Mucosa of rectum (tissue), 2 donors: ENCODE measurements at regions not wholly inside any gene's neighbourhood (a gene's known extent, or its start where the extent isn't known, plus 50 kb on each side); places are given as distances from the start of the nearest gene placed in this dataset.

Source experiments
- H3K27ac ChIP-seq, 2 donors: one replicate each; pipeline ENCODE4 v1.7.0; 2013; ENCODE audit warnings: inconsistent platforms in 2 of 2, low read depth in 2 of 2, low read length in 2 of 2
- H3K27me3 ChIP-seq, 2 donors: one replicate each; pipeline ENCODE4 v1.7.0; 2013; ENCODE audit warnings: low read length in 2 of 2; ENCODE audit not compliant: control insufficient read depth in 2 of 2, insufficient read depth in 2 of 2
- H3K36me3 ChIP-seq, 2 donors: one replicate each; pipeline ENCODE4 v1.7.0; 2013; ENCODE audit warnings: low read length in 2 of 2; ENCODE audit not compliant: control insufficient read depth in 2 of 2, insufficient read depth in 2 of 2
- H3K4me1 ChIP-seq, 2 donors: one replicate each; pipeline ENCODE4 v1.7.0; 2013; ENCODE audit warnings: low read length in 2 of 2, mild to moderate bottlenecking in 1 of 2; ENCODE audit not compliant: control insufficient read depth in 2 of 2, insufficient read depth in 2 of 2
- H3K4me3 ChIP-seq, 2 donors: one replicate each; pipeline ENCODE4 v1.7.0; 2013; ENCODE audit warnings: low read length in 2 of 2
- H3K9ac ChIP-seq, 2 donors: one replicate each; pipeline ENCODE4 v1.7.0; 2013; ENCODE audit warnings: low read length in 2 of 2, low read depth in 1 of 2, mild to moderate bottlenecking in 1 of 2
- H3K9me3 ChIP-seq, 2 donors: one replicate each; pipeline ENCODE4 v1.7.0; 2013; ENCODE audit warnings: low read length in 2 of 2; ENCODE audit not compliant: control insufficient read depth in 2 of 2
- donor health status: healthy.
- donor health status: Normal muscosa, but diverticular disease.

DNA sequence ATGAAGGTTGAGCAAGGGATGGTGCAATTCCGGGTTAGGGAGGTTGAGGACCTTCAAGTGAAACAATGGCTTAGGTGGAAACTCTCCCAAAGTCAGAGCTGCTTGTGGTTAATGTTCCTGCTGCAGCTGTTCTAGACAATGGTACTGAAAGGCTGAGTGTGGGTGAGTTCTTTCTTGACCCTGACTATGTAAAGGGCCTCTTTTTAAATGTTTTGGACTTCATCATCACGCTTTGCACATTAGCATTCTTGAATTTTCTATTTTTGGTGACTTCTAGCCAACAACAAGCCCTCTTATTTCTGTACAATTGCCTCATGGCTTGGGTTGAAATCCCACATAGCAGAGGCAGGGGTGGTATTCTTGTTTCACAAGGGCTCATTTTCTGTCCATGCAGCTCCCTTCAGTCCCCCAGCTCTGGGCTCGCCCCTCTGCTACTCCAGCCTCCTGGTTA lies 136.3 kb upstream of the ANKRD55 start:
- Histone ChIP-seq H3K4me1 (no peaks in the 10 kb centered on the region), H3K9ac (no peak overlapping the region), H3K36me3 (no peaks in the 10 kb centered on the region), H3K27me3 (no peaks in the 10 kb centered on the region), H3K27ac (no peak overlapping the region), H3K4me3 (no peak overlapping the region), H3K9me3 (no peaks in the 10 kb centered on the region)

DNA sequence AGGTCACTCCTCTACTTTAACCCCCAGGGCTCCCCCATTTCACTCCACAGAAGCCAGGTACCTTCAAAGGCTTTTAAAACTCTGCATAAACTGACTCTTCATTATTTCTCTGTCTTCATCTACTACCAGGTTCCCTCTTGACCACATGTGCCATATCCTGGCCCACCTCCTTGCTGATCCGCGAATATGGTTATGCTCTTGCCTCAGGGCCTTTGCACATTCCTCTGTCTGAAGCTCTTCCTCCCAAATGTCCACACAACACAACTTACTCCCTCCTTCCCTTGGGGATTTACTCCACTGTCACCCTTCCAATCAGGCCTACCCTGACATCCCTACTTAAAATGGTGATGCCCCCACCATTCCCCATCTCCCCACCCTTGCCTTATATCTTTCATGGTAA lies 134.6 kb upstream of the ANKRD55 start:
- Histone ChIP-seq H3K4me1 (no peaks in the 10 kb centered on the region), H3K9ac (no peak overlapping the region), H3K9me3 (no peaks in the 10 kb centered on the region), H3K36me3 (no peaks in the 10 kb centered on the region), H3K4me3 (no peak overlapping the region), H3K27me3 (no peaks in the 10 kb centered on the region), H3K27ac (no peak overlapping the region)

- Histone ChIP-seq H3K4me1 (no peaks in the 10 kb centered on the region), H3K27me3 (no peaks in the 10 kb centered on the region), H3K9me3 (no peaks in the 10 kb centered on the region), H3K36me3 (no peaks in the 10 kb centered on the region), H3K4me3 (no peak overlapping the region), H3K9ac (no peak overlapping the region), H3K27ac (no peak overlapping the region)
These were observed 133.9 kb upstream of the ANKRD55 start for GRCh38 chr5:56366986-56367385.

- H3K27ac ChIP-seq, result no peak overlapping the region
- H3K4me1 ChIP-seq, result peaks cover 0 to 2% of the 10 kb centered on the region in 2 donors
- H3K9me3 ChIP-seq, result no peaks in the 10 kb centered on the region
- no peak overlapping the region for H3K9ac ChIP-seq
- H3K36me3 ChIP-seq, result no peaks in the 10 kb centered on the region
- H3K27me3 ChIP-seq, result no peaks in the 10 kb centered on the region
- H3K4me3 ChIP-seq, result no peak overlapping the region
These were observed 128.3 kb upstream of the ANKRD55 start for GRCh38 chr5:56361398-56361797.

- Histone ChIP-seq H3K9ac (no peak overlapping the region), H3K27ac (no peak overlapping the region), H3K36me3 (no peaks in the 10 kb centered on the region), H3K9me3 (no peaks in the 10 kb centered on the region), H3K27me3 (no peaks in the 10 kb centered on the region), H3K4me3 (no peak overlapping the region), H3K4me1 (peaks cover 0 to 2% of the 10 kb centered on the region in 2 donors)
These were observed 127.7 kb upstream of the ANKRD55 start for GRCh38 chr5:56360816-56361215.

- H3K9me3 ChIP-seq, result no peaks in the 10 kb centered on the region
- H3K27ac ChIP-seq, result no peak overlapping the region
- H3K36me3 ChIP-seq, result no peaks in the 10 kb centered on the region
- peaks cover 0 to 2% of the 10 kb centered on the region in 2 donors for H3K4me1 ChIP-seq
- H3K27me3 ChIP-seq, result no peaks in the 10 kb centered on the region
- no peak overlapping the region for H3K4me3 ChIP-seq
- H3K9ac ChIP-seq, result no peak overlapping the region
These were observed 126.9 kb upstream of the ANKRD55 start for GRCh38 chr5:56359809-56360685.

DNA sequence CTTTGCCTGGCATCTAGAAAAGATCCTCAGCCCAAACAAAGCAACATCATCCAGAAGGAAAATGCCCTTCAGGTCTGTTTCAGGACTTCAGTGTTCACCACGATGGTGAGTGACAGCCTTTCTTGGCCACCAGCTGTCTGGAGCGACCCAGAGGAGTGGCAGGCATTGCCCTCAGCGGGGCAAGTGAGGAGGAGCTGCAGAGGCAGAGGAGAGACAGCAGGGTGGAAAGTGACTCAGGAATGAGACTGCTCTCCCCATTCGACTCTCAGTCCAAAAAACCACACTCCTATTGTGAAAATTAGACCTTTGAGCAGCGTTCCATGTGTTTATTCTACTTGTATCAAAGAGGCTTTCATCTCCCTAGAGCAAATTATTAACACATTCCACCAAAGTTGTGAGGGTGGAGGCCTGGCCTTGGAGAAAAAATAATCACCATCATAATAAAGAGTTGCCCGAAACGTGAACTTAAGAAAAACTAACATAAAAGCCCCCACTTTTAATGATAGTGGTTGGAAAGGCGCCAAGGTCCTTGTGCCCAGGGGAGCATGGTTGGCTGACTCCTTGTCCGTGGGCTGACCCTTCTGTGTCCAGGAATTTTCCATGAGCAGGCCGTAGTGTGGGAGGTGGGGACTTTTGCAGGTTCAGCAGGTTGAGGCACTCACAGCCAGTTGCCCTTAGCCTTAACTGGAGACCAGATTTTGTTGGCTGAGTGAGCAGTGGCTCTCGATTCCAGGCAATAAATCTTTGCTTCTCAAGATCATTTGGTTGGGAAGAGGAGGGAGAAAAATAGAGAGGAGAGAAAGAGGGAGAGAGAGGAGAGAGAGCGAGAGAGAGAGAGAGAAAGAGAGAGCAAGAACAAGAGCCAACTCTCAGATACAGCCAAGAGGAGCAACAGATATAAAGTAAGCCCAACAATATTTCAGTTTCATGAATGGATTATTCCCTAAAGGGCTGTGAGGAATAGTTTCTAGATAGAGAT lies 125.9 kb upstream of the ANKRD55 start:
- no peaks in the 10 kb centered on the region for H3K36me3 ChIP-seq
- no peaks in the 10 kb centered on the region for H3K27me3 ChIP-seq
- no peak overlapping the region for H3K4me3 ChIP-seq
- H3K27ac ChIP-seq, result no peak overlapping the region
- no peaks in the 10 kb centered on the region for H3K9me3 ChIP-seq
- peaks cover 0 to 2% of the 10 kb centered on the region in 2 donors for H3K4me1 ChIP-seq
- no peak overlapping the region for H3K9ac ChIP-seq

DNA sequence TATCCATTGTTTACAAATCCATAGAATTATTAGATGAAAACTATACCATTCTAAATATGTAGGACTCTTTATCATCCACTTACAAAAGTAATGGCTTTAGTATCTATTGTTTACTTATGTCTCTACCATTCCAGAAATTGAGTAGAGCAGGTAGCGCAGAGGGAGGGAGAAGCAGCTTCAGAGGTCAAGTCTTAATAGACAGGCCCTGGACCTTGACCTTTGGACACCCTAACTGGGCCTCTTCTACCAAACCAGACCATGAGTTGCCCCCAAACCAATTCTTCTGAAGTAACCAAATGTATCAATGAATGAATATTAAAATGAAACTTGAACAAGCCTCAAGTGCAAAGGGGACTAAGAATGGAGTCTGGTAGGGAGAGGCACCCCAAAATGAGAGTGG lies 124.9 kb upstream of the ANKRD55 start:
- H3K4me3 ChIP-seq, result no peak overlapping the region
- no peaks in the 10 kb centered on the region for H3K36me3 ChIP-seq
- peaks cover 0 to 2% of the 10 kb centered on the region in 2 donors for H3K4me1 ChIP-seq
- H3K9ac ChIP-seq, result no peak overlapping the region
- H3K27ac ChIP-seq, result no peak overlapping the region
- no peaks in the 10 kb centered on the region for H3K27me3 ChIP-seq
- H3K9me3 ChIP-seq, result no peaks in the 10 kb centered on the region

DNA sequence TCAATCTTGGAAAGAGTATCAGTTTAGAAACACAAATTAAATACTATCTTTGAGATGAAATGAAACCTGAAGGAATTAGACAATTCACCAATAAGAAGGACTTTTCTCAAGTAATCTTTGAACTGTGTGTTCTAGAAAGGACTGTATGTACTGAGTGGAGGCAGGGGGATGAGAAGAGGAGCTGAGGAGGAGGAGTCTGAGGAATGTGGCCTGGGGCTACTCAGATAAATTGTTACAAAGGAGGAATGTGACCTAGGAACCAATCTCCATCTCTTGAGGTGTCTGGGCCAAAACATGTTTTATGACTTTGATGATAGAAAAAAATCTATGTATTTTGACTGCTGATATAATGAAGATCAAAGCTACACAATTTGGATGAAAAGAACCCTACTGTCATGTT lies 124.3 kb upstream of the ANKRD55 start:
- Histone ChIP-seq H3K4me1 (peaks cover 0 to 2% of the 10 kb centered on the region in 2 donors), H3K9ac (no peak overlapping the region), H3K9me3 (no peaks in the 10 kb centered on the region), H3K4me3 (no peak overlapping the region), H3K27ac (no peak overlapping the region), H3K27me3 (no peaks in the 10 kb centered on the region), H3K36me3 (no peaks in the 10 kb centered on the region)

- Histone ChIP-seq H3K4me1 (peaks cover 0 to 2% of the 10 kb centered on the region in 2 donors), H3K36me3 (no peaks in the 10 kb centered on the region), H3K4me3 (no peak overlapping the region), H3K27me3 (no peaks in the 10 kb centered on the region), H3K27ac (no peak overlapping the region), H3K9ac (no peak overlapping the region), H3K9me3 (no peaks in the 10 kb centered on the region)
These were observed 123.7 kb upstream of the ANKRD55 start for GRCh38 chr5:56356836-56357160.
